HepG2 (cell line): ENCODE measurements at regions not wholly inside any gene's neighbourhood (a gene's known extent, or its start where the extent isn't known, plus 50 kb on each side); places are given as distances from the start of the nearest gene placed in this dataset.

ENCODE experiments used
- ATAC-seq: fragments of 200-7000 bp; cut with Tn5 transposase; 3 replicates; pipeline ENCODE4 v1.9.1; 2020; ENCODE audit warnings: mild to moderate bottlenecking, moderate library complexity
- BruUV-seq: library from RNA; stranded (reverse); fragments of 400-500 nt; replicated peaks from 2 replicates; lab custom pipeline; 2021; lab: Mats Ljungman, UMichigan
- CTCF ChIA-PET: fragments of 300-600 bp; formaldehyde crosslinking; extraction: SDS; loops from one replicate; lab custom pipeline; 2021; ENCODE audit warnings: low total read pairs, inconsistent platforms, low intra/inter-chr PET ratio; lab: Yijun Ruan, JAX
- POLR2A ChIA-PET: fragments of 350-600 bp; sonication (Branson Sonifier 250); formaldehyde crosslinking; loops from one replicate; lab custom pipeline; 2020; ENCODE audit warnings: antibody characterized with exemption, inconsistent platforms; lab: Yijun Ruan, JAX
- DNase-seq: peaks from one replicate; pipeline ENCODE4 v3.0.0-alpha.2; 2015; ENCODE audit warnings: low spot score
- FAIRE-seq: peaks from 3 replicates; lab custom pipeline; 2011; peaks lifted over from hg19 to GRCh38; lab: Jason Lieb, UNC
- H2AFZ ChIP-seq: one replicate; pipeline ENCODE4 v1.6.1; 2011; ENCODE audit warnings: low read length, inconsistent platforms
- H3K27ac ChIP-seq: fragments of 300-600 bp; 3 replicates; pipeline ENCODE4 v1.8.0; 2011; ENCODE audit warnings: mixed run types, mild to moderate bottlenecking, mixed read lengths, low read length, inconsistent platforms; ENCODE audit not compliant: insufficient read depth; ENCODE audit errors: extremely low read length
- H3K27me3 ChIP-seq, 2 experiments: fragments of 200-600 bp in 1 of 2; 2 replicates in 1 of 2; 3 replicates in 1 of 2; pipeline versions ENCODE4 v1.6.0 to v1.8.0; 2011; ENCODE audit warnings: low read length in 2 of 2, mild to moderate bottlenecking in 2 of 2, moderate library complexity in 2 of 2, inconsistent platforms in 1 of 2; ENCODE audit not compliant: insufficient read depth in 2 of 2, control insufficient read depth in 1 of 2
- H3K36me3 ChIP-seq, 2 experiments: fragments of 200-600 bp in 1 of 2; replicated peaks in 1 of 2; 2 replicates in 1 of 2; 3 replicates in 1 of 2; pipeline versions ENCODE4 v1.5.1 to v1.8.0; 2011; ENCODE audit warnings: low read length in 2 of 2, inconsistent platforms in 1 of 2; ENCODE audit not compliant: insufficient read depth in 2 of 2, control insufficient read depth in 1 of 2
- H3K4me1 ChIP-seq: 2 replicates; pipeline ENCODE4 v1.5.1; 2012; ENCODE audit warnings: low read length, inconsistent platforms; ENCODE audit not compliant: insufficient read depth
- H3K4me2 ChIP-seq: 2 replicates; pipeline ENCODE4 v1.6.0; 2011; ENCODE audit warnings: low read depth, low read length, inconsistent platforms
- H3K4me3 ChIP-seq, 3 experiments: fragments of 200-600 bp in 1 of 3; sonication (generic), shearing (Covaris generic) in 1 of 3; replicated peaks in 1 of 3; 2 replicates each; pipeline ENCODE4 v1.5.1; 2011 to 2016; ENCODE audit warnings: low read length in 3 of 3, inconsistent platforms in 2 of 3, low read depth in 2 of 3, mild to moderate bottlenecking in 2 of 3, control low read depth in 1 of 3, mixed read lengths in 1 of 3; ENCODE audit not compliant: insufficient read depth in 1 of 3
- H3K79me2 ChIP-seq: one replicate; pipeline ENCODE4 v1.6.1; 2011; ENCODE audit warnings: low read length, inconsistent platforms; ENCODE audit not compliant: insufficient read depth
- H3K9ac ChIP-seq: 2 replicates; pipeline ENCODE4 v1.6.0; 2011; ENCODE audit warnings: mild to moderate bottlenecking, low read depth, low read length, inconsistent platforms; ENCODE audit not compliant: insufficient read depth
- H3K9me3 ChIP-seq: 2 replicates; pipeline ENCODE4 v1.5.1; 2012; ENCODE audit warnings: mild to moderate bottlenecking, low read length
- H4K20me1 ChIP-seq: 2 replicates; pipeline ENCODE4 v1.6.0; 2011; ENCODE audit warnings: inconsistent platforms, mild to moderate bottlenecking, low read length, moderate library complexity; ENCODE audit not compliant: insufficient read depth
- ATAD3A ChIP-seq: sonication (generic); formaldehyde crosslinking; IDR thresholded peaks from 2 replicates; pipeline ENCODE4 v1.4.0; 2020; ENCODE audit warnings: missing genetic modification reagents
- GATAD1 ChIP-seq: IDR thresholded peaks from 2 replicates; pipeline ENCODE4 v1.6.1; 2016; ENCODE audit warnings: missing genetic modification reagents, missing compliant biosample characterization
- HNRNPL ChIP-seq: fragments of 200-400 bp; formaldehyde crosslinking; IDR thresholded peaks from 2 replicates; pipeline ENCODE4 v1.6.1; 2017; ENCODE audit warnings: mild to moderate bottlenecking, low read depth, low read length
- MAFK ChIP-seq, 2 experiments: IDR thresholded peaks in 1 of 2; conservative IDR thresholded peaks in 1 of 2; 2 replicates each; pipeline ENCODE4 v1.6.1; 2011; ENCODE audit warnings: improper control_type of control experiment in 2 of 2, low read length in 2 of 2
- MTA3 ChIP-seq: sonication (generic); formaldehyde crosslinking; IDR thresholded peaks from 2 replicates; pipeline ENCODE4 v1.4.0; 2020; ENCODE audit warnings: missing genetic modification reagents
- RAD21 ChIP-seq: fragments of 450-650 bp; formaldehyde crosslinking; IDR thresholded peaks from 2 replicates; pipeline ENCODE4 v1.5.0; 2020; ENCODE audit warnings: mild to moderate bottlenecking
- SRF ChIP-seq: IDR thresholded peaks from 2 replicates; pipeline ENCODE4 v1.6.1; 2011; ENCODE audit warnings: mild to moderate bottlenecking, low read depth, low read length, moderate library complexity
- SRSF4 ChIP-seq: fragments of 200-400 bp; formaldehyde crosslinking; IDR thresholded peaks from one replicate; pipeline ENCODE4 v1.6.1; 2018; ENCODE audit warnings: mild to moderate bottlenecking, low read depth, low read length, moderate library complexity; ENCODE audit not compliant: poor library complexity, severe bottlenecking
- STAT5B ChIP-seq: sonication (generic); formaldehyde crosslinking; IDR thresholded peaks from 2 replicates; pipeline ENCODE4 v1.4.0; 2020; ENCODE audit warnings: missing genetic modification reagents
- TBX2 ChIP-seq: sonication (generic); formaldehyde crosslinking; IDR thresholded peaks from 2 replicates; pipeline ENCODE4 v1.5.0; 2020; ENCODE audit warnings: missing genetic modification reagents, mild to moderate bottlenecking, borderline replicate concordance
- ZMYM4 ChIP-seq: sonication (generic); formaldehyde crosslinking; IDR thresholded peaks from 2 replicates; pipeline ENCODE4 v1.8.1; 2023; ENCODE audit warnings: mild to moderate bottlenecking, missing genetic modification reagents
- ZNF549 ChIP-seq: sonication (generic); formaldehyde crosslinking; IDR thresholded peaks from 2 replicates; pipeline ENCODE4 v1.5.0; 2020; ENCODE audit warnings: missing genetic modification reagents
- ZNF766 ChIP-seq: sonication (generic); formaldehyde crosslinking; IDR thresholded peaks from 2 replicates; pipeline ENCODE4 v1.5.0; 2020; ENCODE audit warnings: missing genetic modification reagents, borderline replicate concordance
- WGBS: methylation state at CpG from one replicate; pipeline ENCODE4 v1.1.6; 2017; ENCODE audit warnings: low lambda C conversion rate; 5-methylcytosine and 5-hydroxymethylcytosine counted together
- in situ Hi-C: cut with HindIII; loops from 2 replicates; pipeline ENCODE4 v1.10.0; 2017; ENCODE audit warnings: low pct_unique_long_range_greater_than_20kb; ENCODE audit not compliant: extremely low pct_ligation_motif_present
- intact Hi-C: fragments of 100-400 bp; cut with micrococcal nuclease; formaldehyde crosslinking; loops from one replicate; pipeline ENCODE4 v1.10.0; 2022; ENCODE audit not compliant: unreplicated experiment

GRCh38 chr4:175087145-175087544, 169.0 kb downstream of the ADAM29 start:
- TF ChIP-seq SRSF4 (no peak), MTA3 (CRISPR knock-in tag) (no peak), RAD21 (no peak), HNRNPL (no peak), ZNF549 (CRISPR knock-in tag) (no peak), ATAD3A (CRISPR knock-in tag) (no peak), STAT5B (CRISPR knock-in tag) (no peak), SRF (no peak), TBX2 (CRISPR knock-in tag) (no peak), ZMYM4 (CRISPR knock-in tag) (no peak), GATAD1 (CRISPR knock-in tag) (no peak), MAFK (conservative IDR thresholded peaks at IDR 0.05 in 1 of 2, IDR thresholded peaks at IDR 0.05 in 1 of 2; ENCODE audit: low read length in 2 of 2) (no peak), ZNF766 (CRISPR knock-in tag) (no peak)
- BruUV-seq, result no TSS peak
- H2AFZ ChIP-seq, result no peak overlapping the region
- no peak overlapping the region for H3K4me3 ChIP-seq
- no peaks in the 10 kb centered on the region for H4K20me1 ChIP-seq
- no peaks in the 10 kb centered on the region for H3K36me3 ChIP-seq
- H3K9ac ChIP-seq, result no peak overlapping the region
- no peak for DNase-seq
- no peaks in the 10 kb centered on the region for H3K4me1 ChIP-seq
- ChIA-PET POLR2A (no interaction called here), CTCF (no interaction called here)
- no peaks in the 10 kb centered on the region for H3K27me3 ChIP-seq
- peaks cover 80% of the 10 kb centered on the region for H3K9me3 ChIP-seq
- in situ Hi-C loops, result no loop called here
- ATAC-seq, result no peak
- WGBS, result 5% methylated on average over 1 of the region's 1 CpG
- no peak overlapping the region for H3K27ac ChIP-seq
- intact Hi-C loops, result no loop called here
- no peak overlapping the region for H3K4me2 ChIP-seq
- FAIRE-seq, result no peak
- H3K79me2 ChIP-seq, result no peaks in the 10 kb centered on the region
